Mesodermal cell (in vitro differentiated cells): ENCODE measurements at regions not wholly inside any gene's neighbourhood (a gene's known extent, or its start where the extent isn't known, plus 50 kb on each side); places are given as distances from the start of the nearest gene placed in this dataset.

Experiments
- H3K27ac ChIP-seq: 2 replicates; pipeline ENCODE4 v1.7.0; 2013; ENCODE audit warnings: mild to moderate bottlenecking, low read depth, low read length, moderate library complexity; ENCODE audit not compliant: severe bottlenecking
- H3K36me3 ChIP-seq: 2 replicates; pipeline ENCODE4 v1.7.1; 2013; ENCODE audit warnings: mild to moderate bottlenecking, low read length, moderate library complexity; ENCODE audit not compliant: control insufficient read depth, insufficient read depth
- H3K4me1 ChIP-seq: one replicate; pipeline ENCODE4 v1.7.1; 2013; ENCODE audit warnings: mild to moderate bottlenecking, low read length; ENCODE audit not compliant: insufficient read depth, control insufficient read depth, poor library complexity, severe bottlenecking
- H3K4me3 ChIP-seq: 2 replicates; pipeline ENCODE4 v1.7.0; 2013; ENCODE audit warnings: low read length, control low read depth, mild to moderate bottlenecking; ENCODE audit not compliant: insufficient read depth, poor library complexity, severe bottlenecking; ENCODE audit errors: extremely low read depth
- H3K9me3 ChIP-seq: 2 replicates; pipeline ENCODE4 v1.7.1; 2013; ENCODE audit warnings: mild to moderate bottlenecking, low read length, moderate library complexity; ENCODE audit not compliant: control insufficient read depth
- WGBS, 2 experiments: methylation state at CpG; one replicate each; pipeline ENCODE4 v1.1.5; 2013; ENCODE audit warnings: missing lambda C conversion rate in 2 of 2; ENCODE audit not compliant: insufficient coverage in 2 of 2; 5-methylcytosine and 5-hydroxymethylcytosine counted together

- no peak overlapping the region for H3K27ac ChIP-seq
Measured at GRCh38 chr2:238692562-238692961, 155.3 kb upstream of the TWIST2 start.

GRCh38 chr2:238693337-238694093 lies 154.4 kb upstream of the TWIST2 start:
- Histone ChIP-seq H3K9me3 (no peaks in the 10 kb centered on the region), H3K4me3 (no peak overlapping the region), H3K4me1 (no peaks in the 10 kb centered on the region), H3K36me3 (no peaks in the 10 kb centered on the region), H3K27ac (no peak overlapping the region)
- 90 to 92% methylated on average over 9 to 12 of the region's 13 CpGs for WGBS, 2 experiments

More at GRCh38 chr2:238692562-238692961, 155.3 kb upstream of the TWIST2 start:
- Histone ChIP-seq H3K9me3 (no peaks in the 10 kb centered on the region), H3K4me1 (no peaks in the 10 kb centered on the region), H3K36me3 (no peaks in the 10 kb centered on the region), H3K4me3 (no peak overlapping the region)
- WGBS, 2 experiments: 86 to 99% methylated on average over 7 of the region's 7 CpGs

- 86 to 92% methylated on average over 7 of the region's 8 CpGs for WGBS, 2 experiments
- H3K27ac ChIP-seq: no peak overlapping the region
- no peaks in the 10 kb centered on the region for H3K9me3 ChIP-seq
Measured at GRCh38 chr2:238694136-238694755, 153.6 kb upstream of the TWIST2 start.

GRCh38 chr2:238694922-238695321 lies 153.0 kb upstream of the TWIST2 start:
- Histone ChIP-seq H3K36me3 (no peaks in the 10 kb centered on the region), H3K9me3 (no peaks in the 10 kb centered on the region), H3K4me3 (no peak overlapping the region), H3K4me1 (no peaks in the 10 kb centered on the region), H3K27ac (no peak overlapping the region)
- 80 to 92% methylated on average over 1 to 2 of the region's 6 CpGs for WGBS, 2 experiments

More at GRCh38 chr2:238694136-238694755, 153.6 kb upstream of the TWIST2 start:
- Histone ChIP-seq H3K36me3 (no peaks in the 10 kb centered on the region), H3K4me3 (no peak overlapping the region), H3K4me1 (no peaks in the 10 kb centered on the region)

GRCh38 chr2:238695538-238695937 lies 152.3 kb upstream of the TWIST2 start:
- H3K27ac ChIP-seq: no peak overlapping the region
- H3K4me1 ChIP-seq: peaks cover 2% of the 10 kb centered on the region
- H3K4me3 ChIP-seq: no peak overlapping the region
- H3K36me3 ChIP-seq: no peaks in the 10 kb centered on the region
- no peaks in the 10 kb centered on the region for H3K9me3 ChIP-seq
- WGBS, 2 experiments: 89 to 100% methylated on average over 3 to 4 of the region's 4 CpGs

- Histone ChIP-seq H3K36me3 (no peaks in the 10 kb centered on the region), H3K27ac (no peak overlapping the region), H3K4me3 (no peak overlapping the region), H3K9me3 (no peaks in the 10 kb centered on the region), H3K4me1 (peaks cover 2% of the 10 kb centered on the region)
- whole genome bisulfite sequencing, 2 experiments: 94 to 95% methylated on average over 4 of the region's 4 CpGs
Measured at GRCh38 chr2:238696331-238696730, 151.6 kb upstream of the TWIST2 start.

- Histone ChIP-seq H3K9me3 (no peaks in the 10 kb centered on the region), H3K4me1 (peaks cover 2% of the 10 kb centered on the region), H3K27ac (no peak overlapping the region), H3K4me3 (no peak overlapping the region), H3K36me3 (no peaks in the 10 kb centered on the region)
- WGBS, 2 experiments: 89 to 100% methylated on average over 2 to 3 of the region's 3 CpGs
Measured at GRCh38 chr2:238696786-238697185, 151.1 kb upstream of the TWIST2 start.

- 89 to 93% methylated on average over 17 to 18 of the region's 20 CpGs for WGBS, 2 experiments
- H3K36me3 ChIP-seq: no peaks in the 10 kb centered on the region
- no peak overlapping the region for H3K4me3 ChIP-seq
- peaks cover 2% of the 10 kb centered on the region for H3K4me1 ChIP-seq
- H3K27ac ChIP-seq: no peak overlapping the region
- H3K9me3 ChIP-seq: no peaks in the 10 kb centered on the region
Measured at GRCh38 chr2:238697193-238698071, 150.5 kb upstream of the TWIST2 start.

- Histone ChIP-seq H3K4me1 (peaks cover 2% of the 10 kb centered on the region), H3K27ac (no peak overlapping the region), H3K36me3 (no peaks in the 10 kb centered on the region), H3K4me3 (no peak overlapping the region), H3K9me3 (no peaks in the 10 kb centered on the region)
- 86 to 94% methylated on average over 5 to 6 of the region's 7 CpGs for WGBS, 2 experiments
Measured at GRCh38 chr2:238698072-238698352, 149.9 kb upstream of the TWIST2 start.

GRCh38 chr2:238698451-238699306 lies 149.2 kb upstream of the TWIST2 start:
- Histone ChIP-seq H3K9me3 (no peaks in the 10 kb centered on the region), H3K4me3 (no peak overlapping the region), H3K27ac (no peak overlapping the region), H3K4me1 (peaks cover 2% of the 10 kb centered on the region), H3K36me3 (no peaks in the 10 kb centered on the region)
- WGBS, 2 experiments: 98 to 99% methylated on average over 17 to 18 of the region's 20 CpGs
